Prostate gland (tissue), 2 donors: ENCODE measurements at regions not wholly inside any gene's neighbourhood (a gene's known extent, or its start where the extent isn't known, plus 50 kb on each side); places are given as distances from the start of the nearest gene placed in this dataset.

Experiments used
- DNase-seq: peaks from one replicate; pipeline ENCODE4 v3.0.0-alpha.2; 2019; ENCODE audit warnings: low spot score
- H3K27ac ChIP-seq, 2 donors: fragments of 200-600 bp; sonication (generic); 2 replicates each; pipeline ENCODE4 v1.5.1; 2017 to 2019
- H3K27me3 ChIP-seq: fragments of 200-600 bp; sonication (generic); replicated peaks from 2 replicates; pipeline ENCODE4 v1.5.1; 2019; ENCODE audit not compliant: insufficient read depth
- H3K36me3 ChIP-seq, 2 donors: fragments of 200-600 bp; sonication (generic); 1 replicate in 1 of 2; 2 replicates in 1 of 2; pipeline versions ENCODE4 v1.5.1 to v1.8.1; 2017 to 2019
- H3K4me1 ChIP-seq: fragments of 200-600 bp; sonication (generic); replicated peaks from 2 replicates; pipeline ENCODE4 v1.5.1; 2019
- H3K4me3 ChIP-seq, 2 donors: fragments of 200-600 bp; sonication (generic); 2 replicates each; pipeline ENCODE4 v1.5.1; 2017 to 2019
- H3K9me3 ChIP-seq: fragments of 200-600 bp; sonication (generic); 2 replicates; pipeline ENCODE4 v1.5.1; 2017
- CTCF ChIP-seq, 4 experiments: fragments of 200-600 bp in 2 of 4; fragments of 450-650 bp in 2 of 4; sonication (generic) in 2 of 4; IDR thresholded peaks; 1 replicate in 3 of 4; 2 replicates in 1 of 4; pipeline ENCODE4 v1.5.1; 2016 to 2019; ENCODE audit warnings: antibody characterized with exemption in 4 of 4, mild to moderate bottlenecking in 2 of 4, moderate library complexity in 2 of 4
- POLR2A ChIP-seq: fragments of 450-650 bp; IDR thresholded peaks from one replicate; pipeline ENCODE4 v1.6.1; 2016; ENCODE audit warnings: antibody characterized with exemption, mild to moderate bottlenecking
- POLR2AphosphoS5 ChIP-seq: sonication (generic); formaldehyde crosslinking; IDR thresholded peaks from one replicate; pipeline ENCODE4 v1.6.1; 2017; ENCODE audit warnings: antibody characterized with exemption
- WGBS: methylation state at CpG from one replicate; pipeline ENCODE4 v1.1.5; 2018; 5-methylcytosine and 5-hydroxymethylcytosine counted together
- intact Hi-C: fragments of 100-400 bp; cut with DNase I; formaldehyde crosslinking; loops from one replicate; pipeline ENCODE4 v1.14.2; 2022

GRCh38 chr2:122514451-122514996, 759.1 kb downstream of the TSN start:
- Histone ChIP-seq H3K36me3 (no peaks in the 10 kb centered on the region), H3K4me1 (no peaks in the 10 kb centered on the region), H3K9me3 (no peaks in the 10 kb centered on the region), H3K4me3 (no peak overlapping the region), H3K27ac (no peak overlapping the region), H3K27me3 (no peaks in the 10 kb centered on the region)
- no peak for DNase-seq
- no peak for TF ChIP-seq CTCF (IDR thresholded peaks at IDR 0.05)
- TF ChIP-seq POLR2AphosphoS5: no peak
- no peak for TF ChIP-seq POLR2A
- WGBS: 75% methylated on average over 7 of the region's 7 CpGs
- intact Hi-C loops: no loop called here

GRCh38 chr2:122515731-122516290, 760.4 kb downstream of the TSN start:
- no peaks in the 10 kb centered on the region for H3K9me3 ChIP-seq
- H3K4me1 ChIP-seq: no peaks in the 10 kb centered on the region
- no peaks in the 10 kb centered on the region for H3K27me3 ChIP-seq
- TF ChIP-seq POLR2AphosphoS5 (no peak), CTCF (IDR thresholded peaks at IDR 0.05) (no peak), POLR2A (no peak)
- DNase-seq: no peak
- no peak overlapping the region for H3K4me3 ChIP-seq
- no peak overlapping the region for H3K27ac ChIP-seq
- H3K36me3 ChIP-seq: no peaks in the 10 kb centered on the region
- intact Hi-C loops: no loop called here
- WGBS: 73% methylated on average over 5 of the region's 5 CpGs

GRCh38 chr2:122516775-122517174, 761.3 kb downstream of the TSN start:
- Histone ChIP-seq H3K27me3 (no peaks in the 10 kb centered on the region), H3K4me3 (no peak overlapping the region), H3K36me3 (no peaks in the 10 kb centered on the region), H3K4me1 (no peaks in the 10 kb centered on the region), H3K9me3 (no peaks in the 10 kb centered on the region), H3K27ac (no peak overlapping the region)
- no peak for DNase-seq
- TF ChIP-seq CTCF (IDR thresholded peaks at IDR 0.05) (no peak), POLR2A (no peak), POLR2AphosphoS5 (no peak)
- 91% methylated on average over 2 of the region's 2 CpGs for WGBS
- intact Hi-C loops: no loop called here

- Histone ChIP-seq H3K27ac (no peak overlapping the region), H3K27me3 (no peaks in the 10 kb centered on the region), H3K4me1 (no peaks in the 10 kb centered on the region), H3K4me3 (no peak overlapping the region), H3K36me3 (no peaks in the 10 kb centered on the region), H3K9me3 (no peaks in the 10 kb centered on the region)
- DNase-seq: no peak
- no peak for TF ChIP-seq CTCF (IDR thresholded peaks at IDR 0.05)
- TF ChIP-seq POLR2AphosphoS5: no peak
- no peak for TF ChIP-seq POLR2A
- intact Hi-C loops: no loop called here
- 94% methylated on average over 4 of the region's 4 CpGs for WGBS
Observed at GRCh38 chr2:122519366-122519765, 763.9 kb downstream of the TSN start.

GRCh38 chr2:122519821-122520611, 764.6 kb downstream of the TSN start:
- Histone ChIP-seq H3K4me1 (no peaks in the 10 kb centered on the region), H3K27me3 (no peaks in the 10 kb centered on the region), H3K9me3 (no peaks in the 10 kb centered on the region), H3K27ac (no peak overlapping the region), H3K36me3 (no peaks in the 10 kb centered on the region), H3K4me3 (no peak overlapping the region)
- DNase-seq: no peak
- intact Hi-C loops: no loop called here
- 93% methylated on average over 4 of the region's 4 CpGs for WGBS
- TF ChIP-seq POLR2A: no peak
- no peak for TF ChIP-seq CTCF (IDR thresholded peaks at IDR 0.05)
- no peak for TF ChIP-seq POLR2AphosphoS5
